Stimulated activated naive CD8-positive, alpha-beta T cell treated with anti-CD3 and anti-CD28 coated beads, Interleukin-15, Interleukin-2, amounts not matched to agents 100 U/mL and 50 U/mL, for 24 hours (primary cell): ENCODE measurements at regions not wholly inside any gene's neighbourhood (a gene's known extent, or its start where the extent isn't known, plus 50 kb on each side); places are given as distances from the start of the nearest gene placed in this dataset.
"Not testable (repeated sequence)": the region's sequence is repeated elsewhere in the genome, so short reads cannot be mapped to it uniquely, and the experiment has no call there.

Source experiments
- ATAC-seq: fragments of 150-1000 bp; cut with Tn5 transposase; one replicate; pipeline ENCODE4 v1.10.0; 2021
- DNase-seq: peaks from one replicate; pipeline ENCODE4 v3.0.0; 2021

DNA sequence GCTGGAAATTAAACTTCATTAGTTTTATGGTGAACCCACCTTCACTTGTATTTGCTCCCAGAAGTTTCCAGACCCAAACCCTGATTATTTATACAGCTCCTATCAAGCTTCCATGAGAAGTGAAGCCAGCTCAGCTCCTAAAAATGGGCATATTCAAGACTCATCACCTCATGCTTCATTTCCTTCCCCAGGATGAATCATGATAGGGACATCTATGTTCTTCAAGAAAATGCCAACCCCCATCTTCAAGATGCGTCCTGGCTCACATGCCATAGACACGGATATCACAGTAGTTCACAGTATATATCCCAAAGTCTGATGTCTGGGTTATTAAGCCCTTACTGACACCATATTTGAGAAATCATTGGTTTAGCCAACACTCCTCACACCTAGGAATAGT is 217.6 kb downstream of the NPR3 start:
- DNase-seq (no peak), ATAC-seq (no peak)

- not testable (repeated sequence) for ATAC-seq, DNase-seq
Measured at GRCh38 chr5:32931438-32931837, 220.3 kb downstream of the NPR3 start.

DNA sequence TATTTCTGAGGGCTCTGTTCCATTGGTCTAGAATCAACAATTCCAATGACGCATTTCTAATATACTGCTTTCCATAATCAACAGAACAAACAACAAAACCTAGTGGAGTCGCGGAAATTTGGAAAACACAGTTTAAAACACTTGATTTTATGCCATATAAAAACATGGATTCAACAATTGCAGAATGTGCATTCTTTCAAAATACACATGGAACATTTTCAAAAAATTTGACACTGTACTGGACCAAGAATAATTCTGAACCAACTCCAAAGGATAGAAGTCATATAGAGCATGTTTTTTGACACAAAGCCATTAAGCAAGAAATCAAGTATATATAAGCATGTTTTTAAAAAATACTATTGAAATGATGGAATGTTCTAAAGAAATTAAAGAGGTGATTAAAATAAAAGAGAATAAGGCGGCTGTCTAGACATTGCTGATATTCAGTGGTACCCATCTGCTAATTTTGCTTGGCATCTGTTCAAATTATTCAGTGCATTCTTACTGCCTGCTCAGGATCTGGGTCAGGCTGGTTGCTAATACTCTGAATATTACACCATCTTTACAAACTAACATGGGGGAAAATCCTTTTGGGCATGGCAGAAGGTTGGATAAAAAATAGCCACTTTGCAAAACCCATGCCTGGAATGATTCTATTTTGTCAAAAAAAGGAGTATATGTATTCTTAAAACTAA is 221.3 kb downstream of the NPR3 start:
- ATAC-seq, result no peak
- DNase-seq, result no peak

DNA sequence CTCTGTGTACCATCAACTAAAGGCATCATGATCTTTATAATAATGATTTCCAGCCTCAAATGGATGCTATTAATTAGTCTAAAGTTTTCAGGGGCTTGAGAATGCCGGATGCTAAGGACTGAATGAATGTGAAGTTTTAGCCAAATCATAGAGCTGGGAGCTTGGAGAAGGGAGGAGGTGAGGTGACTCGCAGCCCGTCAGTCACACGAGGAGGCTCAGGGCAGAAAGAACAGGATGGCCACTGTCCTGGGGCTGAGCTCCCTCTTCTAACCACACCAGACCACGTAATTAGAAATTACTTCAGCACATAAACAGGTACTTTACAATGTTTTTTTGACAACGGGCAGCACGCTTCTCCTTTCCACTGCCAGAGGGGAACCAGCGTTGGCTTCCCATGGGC is 222.6 kb downstream of the NPR3 start:
- ATAC-seq (no peak), DNase-seq (no peak)

- ATAC-seq, result no peak
Measured at GRCh38 chr5:32934529-32934928, 223.4 kb downstream of the NPR3 start.

DNA sequence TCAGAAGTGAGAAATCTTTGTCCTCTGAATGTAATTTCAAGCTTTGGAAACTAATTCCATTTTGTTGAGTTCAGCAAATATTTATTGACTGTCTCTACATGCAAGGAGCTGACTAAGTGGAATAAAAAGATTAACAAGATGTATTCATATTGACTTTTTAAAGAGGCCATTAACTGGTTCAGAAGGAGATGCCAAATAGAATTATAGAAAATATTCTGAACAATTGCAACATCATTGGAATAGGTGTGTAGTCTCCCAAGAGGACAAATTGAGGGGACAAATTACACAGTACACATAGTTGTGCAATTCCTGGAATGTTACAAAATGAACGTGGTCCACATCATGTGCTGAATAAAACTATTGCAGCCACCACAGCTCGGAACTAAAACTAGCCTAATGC is 224.2 kb downstream of the NPR3 start:
- ATAC-seq (no peak), DNase-seq (no peak)

More at GRCh38 chr5:32934529-32934928, 223.4 kb downstream of the NPR3 start:
- DNase-seq, result no peak

GRCh38 chr5:32936329-32936728 is 225.2 kb downstream of the NPR3 start:
- ATAC-seq, result no peak

DNA sequence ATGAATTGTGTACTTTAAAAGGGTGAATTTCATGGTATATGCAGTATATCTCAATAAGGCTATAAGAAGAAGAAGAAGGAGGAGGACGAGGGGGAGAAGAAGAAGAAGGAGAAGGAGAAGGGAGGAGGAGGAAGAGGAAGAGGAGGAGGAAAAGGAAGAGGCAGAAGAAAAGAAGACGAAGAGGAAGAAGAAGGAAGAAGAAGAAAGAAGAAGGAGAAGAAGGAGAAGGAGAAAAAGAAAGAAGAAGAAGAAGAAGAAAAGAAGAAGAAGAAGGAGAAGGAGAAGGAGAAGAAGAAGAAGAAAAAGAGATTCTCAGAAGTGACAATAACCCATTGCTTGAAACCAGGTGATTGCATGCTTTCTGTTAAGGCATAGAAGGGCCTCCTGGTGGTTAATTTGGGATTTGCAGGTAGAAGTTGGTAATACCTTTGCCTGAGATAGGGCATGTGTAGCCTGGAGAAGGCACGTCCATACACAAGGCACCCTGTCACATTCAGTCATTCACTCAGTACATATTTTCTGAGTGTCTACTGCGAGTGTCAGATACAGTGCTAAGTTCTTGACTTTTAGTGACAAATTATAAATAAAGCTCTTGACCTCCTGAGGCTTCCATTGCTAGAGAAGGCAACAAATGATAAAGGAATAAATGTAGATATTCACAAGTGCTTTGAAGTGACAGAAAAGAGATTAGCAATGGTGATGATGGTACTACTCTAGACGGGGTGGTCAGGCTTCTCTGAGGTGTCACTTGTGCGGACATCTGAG is 231.3 kb downstream of the NPR3 start:
- DNase-seq (peak; percentile 5), ATAC-seq (no peak)

More at GRCh38 chr5:32936329-32936728, 225.2 kb downstream of the NPR3 start:
- DNase-seq, result no peak

- DNase-seq (no peak), ATAC-seq (no peak)
Measured at GRCh38 chr5:32949286-32949970, 238.3 kb downstream of the NPR3 start.

DNA sequence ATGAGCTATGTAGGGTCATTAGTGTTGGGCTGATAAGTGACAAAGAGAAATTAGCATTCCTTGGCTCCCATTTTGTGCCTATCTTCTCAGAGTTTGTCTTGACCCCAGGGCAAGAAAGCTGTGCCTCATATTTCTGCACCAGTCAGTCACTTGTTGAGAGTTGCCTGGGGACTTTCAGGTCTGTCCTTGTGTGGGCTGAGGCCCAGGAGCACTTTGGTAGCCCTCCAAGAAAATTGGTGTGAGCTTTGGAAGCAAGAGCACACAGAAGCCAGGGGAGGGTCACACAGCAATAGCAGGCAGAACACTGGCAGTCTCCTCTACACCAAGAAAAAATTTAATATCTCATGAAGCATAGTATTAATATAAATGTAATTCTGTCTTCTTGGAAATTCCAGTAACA is 239.9 kb downstream of the NPR3 start:
- DNase-seq (no peak), ATAC-seq (no peak)

- DNase-seq (no peak), ATAC-seq (no peak)
Measured at GRCh38 chr5:32951878-32952277, 240.8 kb downstream of the NPR3 start.

DNA sequence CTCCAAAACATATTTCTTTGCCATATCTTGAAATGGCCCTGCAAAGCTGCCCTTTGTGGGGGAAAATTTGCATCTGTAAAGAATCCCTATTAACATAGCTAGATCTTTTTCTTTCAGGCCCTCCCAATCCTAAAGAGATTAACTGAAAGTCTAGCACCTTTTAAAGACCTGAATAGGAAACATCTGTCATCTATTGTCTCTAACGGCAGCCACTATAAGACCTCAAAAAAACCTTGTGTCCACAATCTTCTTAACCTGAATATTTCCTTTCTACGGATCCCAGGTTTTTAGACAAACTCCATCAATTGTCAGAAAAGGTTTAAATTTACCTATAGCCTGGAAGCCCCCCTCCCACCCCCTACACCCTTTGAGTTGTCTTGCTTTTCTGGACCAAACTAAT is 241.3 kb downstream of the NPR3 start:
- not testable (repeated sequence) for DNase-seq, ATAC-seq

GRCh38 chr5:32953694-32954093 is 242.6 kb downstream of the NPR3 start:
- DNase-seq (no peak), ATAC-seq (no peak)

DNA sequence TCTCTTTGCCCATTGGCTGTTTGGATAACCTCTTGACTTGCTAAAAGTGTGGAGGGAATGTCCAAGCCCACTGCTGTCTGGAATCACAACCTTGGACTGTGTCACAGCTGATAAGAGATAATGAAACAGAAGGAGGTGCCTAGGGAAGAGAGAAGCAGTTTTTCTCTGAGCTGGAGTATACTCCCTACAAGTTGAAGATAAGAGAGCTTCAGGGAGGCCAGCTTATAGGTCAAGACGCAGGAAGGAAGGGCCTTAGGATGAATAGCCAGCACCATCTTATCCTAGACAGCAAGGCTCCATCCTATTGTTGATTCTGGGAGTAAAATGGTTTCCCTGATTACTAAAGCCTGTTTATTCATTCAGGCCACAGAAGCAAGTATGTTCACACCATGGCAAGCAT is 244.7 kb downstream of the NPR3 start:
- ATAC-seq (no peak), DNase-seq (no peak)

- DNase-seq (no peak), ATAC-seq (no peak)
Measured at GRCh38 chr5:32960340-32961058, 249.4 kb downstream of the NPR3 start.

GRCh38 chr5:32961059-32961415 is 249.9 kb downstream of the NPR3 start:
- DNase-seq (no peak), ATAC-seq (no peak)

- no peak for DNase-seq
- no peak for ATAC-seq
Measured at GRCh38 chr5:32964261-32964660, 253.1 kb downstream of the NPR3 start.

GRCh38 chr5:32973646-32974045 is 262.5 kb downstream of the NPR3 start:
- DNase-seq, result no peak
- no peak for ATAC-seq

DNA sequence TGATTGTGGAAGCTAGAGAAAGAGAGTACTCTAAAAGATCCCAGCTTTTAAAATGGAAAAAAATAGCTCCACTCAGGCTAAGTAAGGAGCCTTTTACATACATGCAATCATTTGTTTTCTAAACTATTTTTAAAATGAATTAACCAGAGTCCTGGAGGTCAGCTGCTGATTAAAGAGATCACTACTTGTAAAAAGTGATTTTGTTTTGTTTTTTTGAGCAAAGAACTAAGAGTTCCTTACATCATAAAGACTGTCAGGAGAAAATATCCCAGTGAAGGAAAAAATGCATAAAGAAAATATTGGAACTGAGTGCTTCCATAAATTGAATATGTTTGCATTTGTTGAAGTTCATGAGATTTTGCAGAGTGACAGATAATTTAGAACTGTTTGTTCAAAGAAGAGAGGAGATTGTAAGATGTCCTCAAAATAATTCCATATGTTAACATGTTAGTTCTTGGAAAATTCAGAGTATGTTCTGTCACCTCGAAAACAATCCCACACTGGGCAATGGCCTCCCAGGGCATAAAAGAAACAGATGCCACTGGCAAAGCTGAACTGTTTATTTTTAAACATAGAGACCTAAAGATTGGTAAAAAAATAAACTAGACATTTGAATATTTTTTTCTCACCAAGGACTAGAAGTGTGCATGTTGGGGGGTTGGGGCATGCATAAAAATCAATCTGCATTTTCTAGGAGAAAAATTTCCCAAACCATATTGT is 264.7 kb downstream of the NPR3 start:
- no peak for DNase-seq
- ATAC-seq, result no peak

- no peak for ATAC-seq
Measured at GRCh38 chr5:32981061-32981460, 269.9 kb downstream of the NPR3 start.

GRCh38 chr5:32984851-32985610 is 273.9 kb downstream of the NPR3 start:
- ATAC-seq (no peak), DNase-seq (no peak)

More at GRCh38 chr5:32981061-32981460, 269.9 kb downstream of the NPR3 start:
- DNase-seq, result no peak
